ENCODE measurements at regions not wholly inside any gene's neighbourhood (a gene's known extent, or its start where the extent isn't known, plus 50 kb on each side); places are given as distances from the start of the nearest gene placed in this dataset.

DNA sequence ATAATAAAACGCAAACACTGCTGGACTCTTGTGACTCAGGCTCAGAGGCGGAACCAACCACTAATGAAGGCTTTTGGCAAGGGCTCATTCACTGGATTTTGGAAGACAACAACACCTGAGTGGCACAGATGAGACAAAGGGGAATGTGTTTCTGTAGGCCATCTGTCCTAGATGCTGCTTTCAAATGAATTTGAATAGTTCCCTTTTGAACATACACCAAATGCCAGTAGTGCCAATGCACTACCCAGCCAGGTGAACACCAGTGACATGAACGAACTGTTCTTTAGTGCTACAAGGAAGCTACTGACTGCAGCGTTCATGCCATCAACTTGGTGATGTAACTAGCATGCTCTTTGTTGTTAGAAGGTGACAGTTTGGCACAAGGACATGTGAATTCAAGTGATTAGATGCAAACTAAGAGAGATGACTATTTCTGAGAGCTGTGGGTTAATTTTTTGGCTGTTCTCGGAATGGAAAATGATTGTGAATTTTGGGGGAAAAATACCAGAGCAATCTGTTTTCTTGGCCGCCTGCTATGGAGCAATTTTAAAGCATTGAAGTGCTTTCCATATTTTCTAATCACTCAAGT is 173.7 kb downstream of the SLC24A2 start (continued):
- TF ChIP-seq, protein P1, sequence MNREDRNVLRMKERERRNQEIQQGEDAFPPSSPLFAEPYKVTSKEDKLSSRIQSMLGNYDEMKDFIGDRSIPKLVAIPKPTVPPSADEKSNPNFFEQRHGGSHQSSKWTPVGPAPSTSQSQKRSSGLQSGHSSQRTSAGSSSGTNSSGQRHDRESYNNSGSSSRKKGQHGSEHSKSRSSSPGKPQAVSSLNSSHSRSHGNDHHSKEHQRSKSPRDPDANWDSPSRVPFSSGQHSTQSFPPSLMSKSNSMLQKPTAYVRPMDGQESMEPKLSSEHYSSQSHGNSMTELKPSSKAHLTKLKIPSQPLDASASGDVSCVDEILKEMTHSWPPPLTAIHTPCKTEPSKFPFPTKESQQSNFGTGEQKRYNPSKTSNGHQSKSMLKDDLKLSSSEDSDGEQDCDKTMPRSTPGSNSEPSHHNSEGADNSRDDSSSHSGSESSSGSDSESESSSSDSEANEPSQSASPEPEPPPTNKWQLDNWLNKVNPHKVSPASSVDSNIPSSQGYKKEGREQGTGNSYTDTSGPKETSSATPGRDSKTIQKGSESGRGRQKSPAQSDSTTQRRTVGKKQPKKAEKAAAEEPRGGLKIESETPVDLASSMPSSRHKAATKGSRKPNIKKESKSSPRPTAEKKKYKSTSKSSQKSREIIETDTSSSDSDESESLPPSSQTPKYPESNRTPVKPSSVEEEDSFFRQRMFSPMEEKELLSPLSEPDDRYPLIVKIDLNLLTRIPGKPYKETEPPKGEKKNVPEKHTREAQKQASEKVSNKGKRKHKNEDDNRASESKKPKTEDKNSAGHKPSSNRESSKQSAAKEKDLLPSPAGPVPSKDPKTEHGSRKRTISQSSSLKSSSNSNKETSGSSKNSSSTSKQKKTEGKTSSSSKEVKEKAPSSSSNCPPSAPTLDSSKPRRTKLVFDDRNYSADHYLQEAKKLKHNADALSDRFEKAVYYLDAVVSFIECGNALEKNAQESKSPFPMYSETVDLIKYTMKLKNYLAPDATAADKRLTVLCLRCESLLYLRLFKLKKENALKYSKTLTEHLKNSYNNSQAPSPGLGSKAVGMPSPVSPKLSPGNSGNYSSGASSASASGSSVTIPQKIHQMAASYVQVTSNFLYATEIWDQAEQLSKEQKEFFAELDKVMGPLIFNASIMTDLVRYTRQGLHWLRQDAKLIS (CRISPR knock-in tag; IDR thresholded peaks at IDR 0.05; ENCODE audit: borderline replicate concordance) = no peak
- TF ChIP-seq FOXJ3 (CRISPR knock-in tag; IDR thresholded peaks at IDR 0.05; ENCODE audit: borderline replicate concordance) = no peak
- TF ChIP-seq, protein P2, sequence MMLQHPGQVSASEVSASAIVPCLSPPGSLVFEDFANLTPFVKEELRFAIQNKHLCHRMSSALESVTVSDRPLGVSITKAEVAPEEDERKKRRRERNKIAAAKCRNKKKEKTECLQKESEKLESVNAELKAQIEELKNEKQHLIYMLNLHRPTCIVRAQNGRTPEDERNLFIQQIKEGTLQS (CRISPR knock-in tag; conservative IDR thresholded peaks at IDR 0.05) = no peak
- TF ChIP-seq, protein P3, sequence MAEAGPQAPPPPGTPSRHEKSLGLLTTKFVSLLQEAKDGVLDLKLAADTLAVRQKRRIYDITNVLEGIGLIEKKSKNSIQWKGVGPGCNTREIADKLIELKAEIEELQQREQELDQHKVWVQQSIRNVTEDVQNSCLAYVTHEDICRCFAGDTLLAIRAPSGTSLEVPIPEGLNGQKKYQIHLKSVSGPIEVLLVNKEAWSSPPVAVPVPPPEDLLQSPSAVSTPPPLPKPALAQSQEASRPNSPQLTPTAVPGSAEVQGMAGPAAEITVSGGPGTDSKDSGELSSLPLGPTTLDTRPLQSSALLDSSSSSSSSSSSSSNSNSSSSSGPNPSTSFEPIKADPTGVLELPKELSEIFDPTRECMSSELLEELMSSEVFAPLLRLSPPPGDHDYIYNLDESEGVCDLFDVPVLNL (CRISPR knock-in tag; IDR thresholded peaks at IDR 0.05; ENCODE audit: borderline replicate concordance, low read depth) = no peak
- TF ChIP-seq, protein P4, sequence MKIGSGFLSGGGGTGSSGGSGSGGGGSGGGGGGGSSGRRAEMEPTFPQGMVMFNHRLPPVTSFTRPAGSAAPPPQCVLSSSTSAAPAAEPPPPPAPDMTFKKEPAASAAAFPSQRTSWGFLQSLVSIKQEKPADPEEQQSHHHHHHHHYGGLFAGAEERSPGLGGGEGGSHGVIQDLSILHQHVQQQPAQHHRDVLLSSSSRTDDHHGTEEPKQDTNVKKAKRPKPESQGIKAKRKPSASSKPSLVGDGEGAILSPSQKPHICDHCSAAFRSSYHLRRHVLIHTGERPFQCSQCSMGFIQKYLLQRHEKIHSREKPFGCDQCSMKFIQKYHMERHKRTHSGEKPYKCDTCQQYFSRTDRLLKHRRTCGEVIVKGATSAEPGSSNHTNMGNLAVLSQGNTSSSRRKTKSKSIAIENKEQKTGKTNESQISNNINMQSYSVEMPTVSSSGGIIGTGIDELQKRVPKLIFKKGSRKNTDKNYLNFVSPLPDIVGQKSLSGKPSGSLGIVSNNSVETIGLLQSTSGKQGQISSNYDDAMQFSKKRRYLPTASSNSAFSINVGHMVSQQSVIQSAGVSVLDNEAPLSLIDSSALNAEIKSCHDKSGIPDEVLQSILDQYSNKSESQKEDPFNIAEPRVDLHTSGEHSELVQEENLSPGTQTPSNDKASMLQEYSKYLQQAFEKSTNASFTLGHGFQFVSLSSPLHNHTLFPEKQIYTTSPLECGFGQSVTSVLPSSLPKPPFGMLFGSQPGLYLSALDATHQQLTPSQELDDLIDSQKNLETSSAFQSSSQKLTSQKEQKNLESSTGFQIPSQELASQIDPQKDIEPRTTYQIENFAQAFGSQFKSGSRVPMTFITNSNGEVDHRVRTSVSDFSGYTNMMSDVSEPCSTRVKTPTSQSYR (CRISPR knock-in tag; IDR thresholded peaks at IDR 0.05) = no peak
- TF ChIP-seq ETV6 (CRISPR knock-in tag; IDR thresholded peaks at IDR 0.05) = no peak
- TF ChIP-seq ZNF317 (CRISPR knock-in tag; IDR thresholded peaks at IDR 0.05; ENCODE audit: borderline replicate concordance, low read depth) = no peak
- no peak for TF ChIP-seq IRF2 (CRISPR knock-in tag; IDR thresholded peaks at IDR 0.05; ENCODE audit: borderline replicate concordance, low read depth)
- TF ChIP-seq ZNF396 (CRISPR knock-in tag; IDR thresholded peaks at IDR 0.05; ENCODE audit: borderline replicate concordance) = no peak
- no peak for TF ChIP-seq ZBTB21 (CRISPR knock-in tag; IDR thresholded peaks at IDR 0.05; ENCODE audit: borderline replicate concordance)
- no peak for TF ChIP-seq RELA (CRISPR knock-in tag; IDR thresholded peaks at IDR 0.05; ENCODE audit: borderline replicate concordance)
- TF ChIP-seq, protein P5, sequence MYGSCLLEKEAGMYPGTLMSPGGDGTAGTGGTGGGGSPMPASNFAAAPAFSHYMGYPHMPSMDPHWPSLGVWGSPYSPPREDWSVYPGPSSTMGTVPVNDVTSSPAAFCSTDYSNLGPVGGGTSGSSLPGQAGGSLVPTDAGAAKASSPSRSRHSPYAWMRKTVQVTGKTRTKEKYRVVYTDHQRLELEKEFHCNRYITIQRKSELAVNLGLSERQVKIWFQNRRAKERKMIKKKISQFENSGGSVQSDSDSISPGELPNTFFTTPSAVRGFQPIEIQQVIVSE (CRISPR knock-in tag; IDR thresholded peaks at IDR 0.05; ENCODE audit: borderline replicate concordance) = no peak
- TF ChIP-seq, protein P6, sequence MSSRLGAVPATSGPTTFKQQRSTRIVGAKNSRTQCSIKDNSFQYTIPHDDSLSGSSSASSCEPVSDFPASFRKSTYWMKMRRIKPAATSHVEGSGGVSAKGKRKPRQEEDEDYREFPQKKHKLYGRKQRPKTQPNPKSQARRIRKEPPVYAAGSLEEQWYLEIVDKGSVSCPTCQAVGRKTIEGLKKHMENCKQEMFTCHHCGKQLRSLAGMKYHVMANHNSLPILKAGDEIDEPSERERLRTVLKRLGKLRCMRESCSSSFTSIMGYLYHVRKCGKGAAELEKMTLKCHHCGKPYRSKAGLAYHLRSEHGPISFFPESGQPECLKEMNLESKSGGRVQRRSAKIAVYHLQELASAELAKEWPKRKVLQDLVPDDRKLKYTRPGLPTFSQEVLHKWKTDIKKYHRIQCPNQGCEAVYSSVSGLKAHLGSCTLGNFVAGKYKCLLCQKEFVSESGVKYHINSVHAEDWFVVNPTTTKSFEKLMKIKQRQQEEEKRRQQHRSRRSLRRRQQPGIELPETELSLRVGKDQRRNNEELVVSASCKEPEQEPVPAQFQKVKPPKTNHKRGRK (CRISPR knock-in tag; IDR thresholded peaks at IDR 0.05; ENCODE audit: borderline replicate concordance) = no peak

DNA sequence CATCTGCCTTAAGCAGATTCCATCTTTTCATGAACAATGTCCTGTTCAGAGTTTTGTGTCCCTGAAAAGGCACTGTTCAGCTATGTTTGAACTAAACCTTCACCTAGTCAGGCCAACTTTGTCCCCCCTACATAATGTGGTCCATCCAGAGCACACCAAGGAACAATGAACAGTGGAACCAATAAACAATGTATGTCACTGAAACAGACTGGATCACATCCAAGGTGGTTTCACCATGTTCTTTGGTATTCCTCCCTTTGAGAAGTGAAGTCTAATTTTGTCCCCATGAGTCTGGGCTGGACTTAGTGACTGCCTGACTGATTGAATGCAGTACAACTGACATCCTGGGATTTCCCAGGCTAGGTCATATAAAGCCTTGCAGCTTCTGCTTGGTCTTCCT is 174.5 kb downstream of the SLC24A2 start:
- no peak for ATAC-seq
- peaks cover 17% of the 10 kb centered on the region for H3K36me3 Mint-ChIP-seq
- H3K4me3 Mint-ChIP-seq = no peak overlapping the region
- CTCF ChIA-PET = interaction anchor here (0.6 kb wide), 1 partner anchor 452 kb away, joined by 3 read pairs; no protein-coding TSS in a partner anchor
- peaks cover 9% of the 10 kb centered on the region for H3K4me1 Mint-ChIP-seq
- POLR2A ChIA-PET = no interaction called here
- H3K9me3 Mint-ChIP-seq = peaks cover 13% of the 10 kb centered on the region
- no peak for DNase-seq (ENCODE audit: low spot score)
- no peaks in the 10 kb centered on the region for H3K27me3 Mint-ChIP-seq (ENCODE audit: low read depth)
- TF ChIP-seq NR2C2 (CRISPR knock-in tag; IDR thresholded peaks at IDR 0.05) = no peak
- TF ChIP-seq CBFB (CRISPR knock-in tag; IDR thresholded peaks at IDR 0.05; ENCODE audit: low read depth) = no peak
- H3K27ac Mint-ChIP-seq = no peak overlapping the region

Measured in WTC11 (cell line).